SK-N-SH treated with all-trans-retinoic acid at 6 μM for 48 hours (cell line): ENCODE measurements at regions not wholly inside any gene's neighbourhood (a gene's known extent, or its start where the extent isn't known, plus 50 kb on each side); places are given as distances from the start of the nearest gene placed in this dataset.

ENCODE experiments used
- ARNTL ChIP-seq: fragments of 450-650 bp; formaldehyde crosslinking; IDR thresholded peaks from 2 replicates; pipeline ENCODE4 v1.5.0; 2020; ENCODE audit warnings: low read depth, mild to moderate bottlenecking, moderate library complexity, borderline replicate concordance
- ESRRG ChIP-seq: fragments of 250-450 bp; sonication (Bioruptor Pico); IDR thresholded peaks from 2 replicates; pipeline ENCODE4 v1.6.1; 2021; ENCODE audit warnings: mild to moderate bottlenecking
- TOX ChIP-seq: fragments of 250-450 bp; sonication (Bioruptor Pico); IDR thresholded peaks from 2 replicates; pipeline ENCODE4 v1.8.0; 2021; ENCODE audit warnings: mild to moderate bottlenecking, moderate library complexity, borderline replicate concordance
- TF ChIP-seq, protein P1 (sequence below): fragments of 250-450 bp; sonication (Bioruptor Pico); IDR thresholded peaks from 2 replicates; pipeline ENCODE4 v1.8.0; 2021; ENCODE audit warnings: low read depth, mild to moderate bottlenecking, moderate library complexity, borderline replicate concordance
- TF ChIP-seq, protein P2 (sequence below): fragments of 250-450 bp; sonication (Bioruptor Pico); IDR thresholded peaks from 2 replicates; pipeline ENCODE4 v1.5.1; 2020; ENCODE audit warnings: low read depth, mild to moderate bottlenecking, moderate library complexity

DNA sequence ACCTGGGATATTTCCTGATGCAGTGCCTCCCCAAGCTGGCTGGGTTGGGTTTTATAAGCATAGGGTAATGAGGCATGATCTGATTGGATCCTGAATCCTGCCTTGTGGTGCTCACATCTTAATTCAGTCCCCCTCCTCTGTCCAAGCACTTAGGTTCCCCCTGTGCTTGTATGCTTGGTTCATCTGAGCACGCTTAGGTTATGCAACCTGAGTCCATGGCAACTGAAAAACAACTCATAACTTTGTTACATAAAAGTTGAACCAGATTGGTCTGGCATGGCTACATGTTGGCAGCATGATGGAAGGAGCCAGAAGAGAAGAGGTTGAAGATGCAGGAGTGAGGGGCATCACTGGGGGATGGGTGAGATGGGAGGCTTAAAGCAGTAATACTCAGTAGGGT lies 57.3 kb upstream of the OSBPL3 start:
- TF ChIP-seq ESRRG (CRISPR knock-in tag) (no peak), ARNTL (CRISPR knock-in tag) (no peak), TOX (no peak)
- TF ChIP-seq, protein P1, sequence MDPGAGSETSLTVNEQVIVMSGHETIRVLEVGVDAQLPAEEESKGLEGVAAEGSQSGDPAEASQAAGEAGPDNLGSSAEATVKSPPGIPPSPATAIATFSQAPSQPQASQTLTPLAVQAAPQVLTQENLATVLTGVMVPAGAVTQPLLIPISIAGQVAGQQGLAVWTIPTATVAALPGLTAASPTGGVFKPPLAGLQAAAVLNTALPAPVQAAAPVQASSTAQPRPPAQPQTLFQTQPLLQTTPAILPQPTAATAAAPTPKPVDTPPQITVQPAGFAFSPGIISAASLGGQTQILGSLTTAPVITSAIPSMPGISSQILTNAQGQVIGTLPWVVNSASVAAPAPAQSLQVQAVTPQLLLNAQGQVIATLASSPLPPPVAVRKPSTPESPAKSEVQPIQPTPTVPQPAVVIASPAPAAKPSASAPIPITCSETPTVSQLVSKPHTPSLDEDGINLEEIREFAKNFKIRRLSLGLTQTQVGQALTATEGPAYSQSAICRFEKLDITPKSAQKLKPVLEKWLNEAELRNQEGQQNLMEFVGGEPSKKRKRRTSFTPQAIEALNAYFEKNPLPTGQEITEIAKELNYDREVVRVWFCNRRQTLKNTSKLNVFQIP (CRISPR knock-in tag), result no peak
- TF ChIP-seq, protein P2, sequence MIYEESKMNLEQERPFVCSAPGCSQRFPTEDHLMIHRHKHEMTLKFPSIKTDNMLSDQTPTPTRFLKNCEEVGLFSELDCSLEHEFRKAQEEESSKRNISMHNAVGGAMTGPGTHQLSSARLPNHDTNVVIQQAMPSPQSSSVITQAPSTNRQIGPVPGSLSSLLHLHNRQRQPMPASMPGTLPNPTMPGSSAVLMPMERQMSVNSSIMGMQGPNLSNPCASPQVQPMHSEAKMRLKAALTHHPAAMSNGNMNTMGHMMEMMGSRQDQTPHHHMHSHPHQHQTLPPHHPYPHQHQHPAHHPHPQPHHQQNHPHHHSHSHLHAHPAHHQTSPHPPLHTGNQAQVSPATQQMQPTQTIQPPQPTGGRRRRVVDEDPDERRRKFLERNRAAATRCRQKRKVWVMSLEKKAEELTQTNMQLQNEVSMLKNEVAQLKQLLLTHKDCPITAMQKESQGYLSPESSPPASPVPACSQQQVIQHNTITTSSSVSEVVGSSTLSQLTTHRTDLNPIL (CRISPR knock-in tag), result no peak
